H1 (cell line): ENCODE measurements at regions not wholly inside any gene's neighbourhood (a gene's known extent, or its start where the extent isn't known, plus 50 kb on each side); places are given as distances from the start of the nearest gene placed in this dataset.
"Not testable (repeated sequence)": the region's sequence is repeated elsewhere in the genome, so short reads cannot be mapped to it uniquely, and the experiment has no call there.

Source experiments
- CTCF ChIA-PET: fragments of 300-600 bp; sonication (Branson Sonifier 250); formaldehyde crosslinking; loops from one replicate; lab custom pipeline; 2021; ENCODE audit not compliant: partially characterized antibody; lab: Charles Lee
- POLR2A ChIA-PET: fragments of 300-600 bp; sonication (Branson Sonifier 250); formaldehyde crosslinking; loops from one replicate; lab custom pipeline; 2021; ENCODE audit warnings: inconsistent platforms; ENCODE audit not compliant: partially characterized antibody; lab: Charles Lee
- DNase-seq, 2 experiments: peaks; one replicate each; pipeline versions ENCODE4 v3.0.0 to v3.0.0-alpha.2; 2010 to 2022; ENCODE audit warnings: low spot score in 2 of 2, low read depth in 1 of 2, mixed read lengths in 1 of 2
- FAIRE-seq: peaks from 2 replicates; lab custom pipeline; 2011; peaks lifted over from hg19 to GRCh38; lab: Jason Lieb, UNC
- H2AFZ ChIP-seq: 2 replicates; pipeline ENCODE4 v1.8.1; 2012; ENCODE audit warnings: low read length, inconsistent platforms
- H2AK5ac ChIP-seq: 2 replicates; pipeline ENCODE4 v1.6.1; 2013; ENCODE audit warnings: low read depth, low read length
- H2BK120ac ChIP-seq: replicated peaks from 2 replicates; pipeline ENCODE3; 2013; ENCODE audit warnings: low read depth, low read length, inconsistent platforms
- H2BK12ac ChIP-seq: 2 replicates; pipeline ENCODE4 v1.6.1; 2013; ENCODE audit warnings: low read depth, low read length
- H2BK15ac ChIP-seq: 2 replicates; pipeline ENCODE4 v1.6.1; 2013; ENCODE audit warnings: low read length
- H2BK20ac ChIP-seq: 2 replicates; pipeline ENCODE4 v1.6.1; 2013; ENCODE audit warnings: low read length
- H2BK5ac ChIP-seq: 2 replicates; pipeline ENCODE4 v1.6.1; 2013; ENCODE audit warnings: low read depth, low read length
- H3K14ac ChIP-seq: 2 replicates; pipeline ENCODE4 v1.6.1; 2013; ENCODE audit warnings: inconsistent platforms; ENCODE audit not compliant: insufficient read length
- H3K18ac ChIP-seq: 2 replicates; pipeline ENCODE4 v1.6.1; 2013; ENCODE audit warnings: low read length; ENCODE audit errors: extremely low read depth
- H3K23ac ChIP-seq: 2 replicates; pipeline ENCODE4 v1.6.1; 2013; ENCODE audit warnings: inconsistent platforms; ENCODE audit not compliant: insufficient read length
- H3K23me2 ChIP-seq: 2 replicates; pipeline ENCODE4 v1.6.1; 2013; ENCODE audit warnings: low read depth, low read length
- H3K27ac ChIP-seq: 2 replicates; pipeline ENCODE4 v1.6.1; 2011; ENCODE audit warnings: low read depth, low read length, inconsistent platforms
- H3K27me3 ChIP-seq, 4 experiments: replicated peaks in 1 of 4; 1 replicate in 1 of 4; 2 replicates in 3 of 4; pipeline versions ENCODE4 v1.6.1 to v1.8.1; 2011 to 2013; ENCODE audit warnings: low read length in 3 of 4, mild to moderate bottlenecking in 3 of 4, inconsistent platforms in 2 of 4, mixed read lengths in 2 of 4, moderate library complexity in 1 of 4; ENCODE audit not compliant: control insufficient read depth in 3 of 4, insufficient read depth in 3 of 4; ENCODE audit errors: extremely low read depth in 1 of 4
- H3K36me3 ChIP-seq, 4 experiments: 2 replicates each; pipeline versions ENCODE4 v1.6.1 to v1.8.1; 2011 to 2013; ENCODE audit warnings: mild to moderate bottlenecking in 4 of 4, low read length in 3 of 4, moderate library complexity in 2 of 4, control low read depth in 1 of 4, inconsistent platforms in 1 of 4; ENCODE audit not compliant: insufficient read depth in 4 of 4, control insufficient read depth in 2 of 4
- H3K4ac ChIP-seq: replicated peaks from 2 replicates; pipeline ENCODE3; 2013; ENCODE audit warnings: low read length, low read depth, mixed read lengths, inconsistent platforms; ENCODE audit not compliant: insufficient read length
- H3K4me1 ChIP-seq, 4 experiments: replicated peaks in 1 of 4; 1 replicate in 1 of 4; 2 replicates in 3 of 4; pipeline versions ENCODE4 v1.6.1 to v1.8.1; 2011 to 2013; ENCODE audit warnings: low read length in 3 of 4, inconsistent platforms in 2 of 4, mixed read lengths in 1 of 4; ENCODE audit not compliant: insufficient read depth in 4 of 4, control insufficient read depth in 3 of 4
- H3K4me2 ChIP-seq, 2 experiments: 2 replicates each; pipeline versions ENCODE4 v1.6.1 to v1.8.1; 2011 to 2013; ENCODE audit warnings: low read depth in 2 of 2, low read length in 2 of 2, control low read depth in 1 of 2, inconsistent platforms in 1 of 2, mild to moderate bottlenecking in 1 of 2; ENCODE audit not compliant: insufficient read depth in 1 of 2
- H3K4me3 ChIP-seq, 4 experiments: fragments of 200-600, 300-600 bp in 1 of 4; sonication (generic), shearing (Covaris generic), sonication (Bioruptor Twin) in 1 of 4; 2 replicates each; pipeline versions ENCODE4 v1.5.1 to v1.8.1; 2011 to 2016; ENCODE audit warnings: low read length in 4 of 4, low read depth in 3 of 4, control low read depth in 2 of 4, inconsistent platforms in 2 of 4, mild to moderate bottlenecking in 2 of 4, mixed read lengths in 1 of 4, moderate library complexity in 1 of 4; ENCODE audit not compliant: insufficient read depth in 2 of 4; ENCODE audit errors: extremely low read depth in 1 of 4
- H3K56ac ChIP-seq: replicated peaks from 2 replicates; pipeline ENCODE3; 2013; ENCODE audit warnings: low read depth, mild to moderate bottlenecking, mixed read lengths, low read length, inconsistent platforms; ENCODE audit not compliant: insufficient read length
- H3K79me1 ChIP-seq: 2 replicates; pipeline ENCODE4 v1.6.1; 2013; ENCODE audit warnings: low read depth, low read length, control low read depth
- H3K79me2 ChIP-seq, 2 experiments: 2 replicates each; pipeline versions ENCODE4 v1.6.1 to v1.8.1; 2012 to 2013; ENCODE audit warnings: low read length in 2 of 2, mild to moderate bottlenecking in 2 of 2, inconsistent platforms in 1 of 2; ENCODE audit not compliant: insufficient read depth in 2 of 2, control insufficient read depth in 1 of 2
- H3K9ac ChIP-seq, 4 experiments: replicated peaks in 1 of 4; 1 replicate in 1 of 4; 2 replicates in 3 of 4; pipeline versions ENCODE4 v1.6.1 to v1.8.1; 2011 to 2013; ENCODE audit warnings: low read depth in 3 of 4, low read length in 3 of 4, control low read depth in 2 of 4, mild to moderate bottlenecking in 2 of 4, moderate library complexity in 2 of 4, inconsistent platforms in 1 of 4; ENCODE audit errors: extremely low read depth in 1 of 4
- H3K9me3 ChIP-seq, 2 experiments: 2 replicates each; pipeline versions ENCODE4 v1.6.1 to v1.8.1; 2012 to 2013; ENCODE audit warnings: mild to moderate bottlenecking in 2 of 2, moderate library complexity in 2 of 2, control low read depth in 1 of 2, inconsistent platforms in 1 of 2, low read depth in 1 of 2, low read length in 1 of 2, mixed read lengths in 1 of 2; ENCODE audit not compliant: insufficient read depth in 2 of 2
- H4K20me1 ChIP-seq, 2 experiments: replicated peaks in 1 of 2; 2 replicates each; pipeline versions ENCODE3 to v1.8.1; 2011 to 2013; ENCODE audit warnings: inconsistent platforms in 2 of 2, low read length in 2 of 2, mild to moderate bottlenecking in 1 of 2; ENCODE audit not compliant: insufficient read depth in 2 of 2, control insufficient read depth in 1 of 2
- H4K5ac ChIP-seq: 2 replicates; pipeline ENCODE4 v1.6.1; 2013; ENCODE audit warnings: low read length, low read depth, mixed read lengths, inconsistent platforms; ENCODE audit not compliant: insufficient read length
- H4K8ac ChIP-seq: 2 replicates; pipeline ENCODE4 v1.8.0; 2013; ENCODE audit warnings: mild to moderate bottlenecking, moderate library complexity, low read length, inconsistent platforms; ENCODE audit not compliant: insufficient read depth; ENCODE audit errors: extremely low read depth
- H4K91ac ChIP-seq: replicated peaks from 2 replicates; pipeline ENCODE3; 2013; ENCODE audit warnings: low read length, mixed read lengths, inconsistent platforms; ENCODE audit not compliant: insufficient read length
- WGBS, 2 experiments: shearing (Covaris generic) in 1 of 2; methylation state at CpG; one replicate each; pipeline versions ENCODE4 v1.1.6 to v1.1.7; 2013 to 2015; ENCODE audit warnings: low lambda C conversion rate in 2 of 2, mixed read lengths in 2 of 2, inconsistent platforms in 1 of 2, low coverage in 1 of 2, missing lambda C conversion rate in 1 of 2; ENCODE audit not compliant: insufficient replicate concordance in 2 of 2, insufficient coverage in 1 of 2, insufficient read length in 1 of 2; ENCODE audit errors: extremely low coverage in 1 of 2, missing lambda C conversion rate in 1 of 2; 5-methylcytosine and 5-hydroxymethylcytosine counted together

DNA sequence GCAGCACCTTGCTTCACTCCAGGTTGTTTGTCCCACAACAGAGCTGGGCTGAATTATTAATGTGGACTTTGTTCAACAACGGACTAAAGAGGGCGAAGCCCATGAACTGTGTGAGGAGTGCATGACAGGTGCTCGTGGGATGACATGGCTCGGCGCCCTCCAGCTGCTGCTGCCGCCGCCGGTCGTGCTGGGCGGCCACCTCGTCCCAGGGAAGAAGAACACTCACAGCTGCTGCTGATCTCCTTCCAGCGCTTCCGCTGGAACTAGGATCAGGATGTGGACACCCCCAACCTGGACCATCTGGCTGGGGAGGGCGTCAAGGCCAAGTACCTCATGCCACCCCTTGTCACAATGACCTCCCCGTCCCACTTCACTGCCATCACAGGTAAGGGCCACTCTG lies 91.4 kb upstream of the FAM90A26 start:
- H2BK20ac ChIP-seq, H3K14ac ChIP-seq, H3K56ac ChIP-seq, H3K4me2 ChIP-seq, DNase-seq, POLR2A ChIA-PET, H3K9ac ChIP-seq, H2BK15ac ChIP-seq, H4K5ac ChIP-seq, H3K79me1 ChIP-seq, H3K23ac ChIP-seq, H3K4me1 ChIP-seq, H3K36me3 ChIP-seq, H4K20me1 ChIP-seq, H2BK5ac ChIP-seq, H4K8ac ChIP-seq, CTCF ChIA-PET, H3K27ac ChIP-seq, H3K79me2 ChIP-seq, H3K18ac ChIP-seq, H2AK5ac ChIP-seq, FAIRE-seq, H3K4me3 ChIP-seq, H2BK12ac ChIP-seq, H2AFZ ChIP-seq, H2BK120ac ChIP-seq, H3K27me3 ChIP-seq, H4K91ac ChIP-seq, H3K23me2 ChIP-seq, H3K4ac ChIP-seq: not testable (repeated sequence)
- H3K9me3 ChIP-seq = peaks cover 12 to 48% of the 10 kb centered on the region in 2 experiments; a peak in 2 of 4 replicates
- WGBS, 2 experiments = 82% methylated on average over 15 of the region's 15 CpGs; no CpG with 5 or more reads in 1 of the 2 experiments

DNA sequence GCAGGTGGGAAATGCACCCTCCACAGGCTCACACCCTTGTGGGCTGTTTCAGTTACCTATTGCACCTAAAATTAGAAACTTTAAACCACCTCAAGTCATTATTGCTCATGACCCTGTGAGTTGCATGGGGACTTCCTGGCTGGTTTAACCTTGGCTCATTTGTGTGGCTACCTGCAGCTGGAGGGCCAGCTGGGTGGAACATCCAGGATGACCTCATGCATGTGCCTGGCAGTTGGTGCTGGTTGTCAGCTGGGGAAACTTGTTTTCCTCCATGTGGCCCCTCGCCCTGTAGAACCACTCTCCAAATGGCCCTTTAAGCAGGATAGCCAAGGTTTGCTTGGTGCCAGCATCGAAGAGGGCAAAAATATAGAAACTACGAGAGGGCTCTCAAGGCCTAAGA lies 93.2 kb upstream of the FAM90A26 start:
- H2BK15ac ChIP-seq, DNase-seq, H3K36me3 ChIP-seq, H3K27me3 ChIP-seq, H4K8ac ChIP-seq, H4K20me1 ChIP-seq, H4K5ac ChIP-seq, H3K79me1 ChIP-seq, H3K27ac ChIP-seq, H3K18ac ChIP-seq, H3K14ac ChIP-seq, H3K79me2 ChIP-seq, H2AK5ac ChIP-seq, H2BK12ac ChIP-seq, H3K4me1 ChIP-seq, H3K23me2 ChIP-seq, H3K4me3 ChIP-seq, H4K91ac ChIP-seq, H3K9ac ChIP-seq, CTCF ChIA-PET, H2BK120ac ChIP-seq, H2BK5ac ChIP-seq, H3K4me2 ChIP-seq, FAIRE-seq, H2BK20ac ChIP-seq, H3K56ac ChIP-seq, H3K4ac ChIP-seq, H3K23ac ChIP-seq, POLR2A ChIA-PET, H2AFZ ChIP-seq: not testable (repeated sequence)
- WGBS, 2 experiments = 64% methylated on average over 3 of the region's 3 CpGs; no CpG with 5 or more reads in 1 of the 2 experiments
- H3K9me3 ChIP-seq = peaks cover 18 to 55% of the 10 kb centered on the region in 2 experiments; a peak in 2 of 4 replicates
